Heart left ventricle (tissue), 13 donors: ENCODE measurements at regions not wholly inside any gene's neighbourhood (a gene's known extent, or its start where the extent isn't known, plus 50 kb on each side); places are given as distances from the start of the nearest gene placed in this dataset.

Experiments
- POLR2A ChIP-seq, 2 donors: fragments of 450-650 bp; IDR thresholded peaks; one replicate each; pipeline ENCODE4 v1.6.1; 2017; ENCODE audit warnings: antibody characterized with exemption in 2 of 2, mild to moderate bottlenecking in 2 of 2, moderate library complexity in 2 of 2
- TF ChIP-seq, protein P1 (sequence below), 12 donors: fragments of 200-600 bp; sonication (generic) in 4 of 12; IDR thresholded peaks; one replicate each; pipeline versions ENCODE4 v1.5.0 to v1.8.0; 2018 to 2022; ENCODE audit warnings: antibody characterized with exemption in 12 of 12, mild to moderate bottlenecking in 5 of 12
- donor health status: ischemic (EF 13 %, LVEDD 7.1; RV severe dilation, severe dysfunction).
- donor health status: DM: no; HTN: yes; CAD: no.
- donor health status: DM: no; HTN: no; CAD: no.
- donor health status: ischemic (EF 25% LVEDD 6.9; RV normal size, moderate dysfunction).
- donor health status: ischemic (EF 25% LVEDD 5.7; RV mildly dilated, moderate dysfunction).
- donor health status: ischemic (EF 35%, LVEDD 5.7; RV mildly dilated, moderate dysfunction).
- donor health status: nonischemic (EF 11% LVEDD 7.7; RV severe dilation, severe dysfunction).
- donor health status: DM: yes; HTN: yes; CAD: no.
- donor health status: PGD.
- donor health status: ischemic (EF 29% LVEDD 5.4; RV normal size, mild dysfunction).
- donor health status: nonischemic (EF 23%, LVEDD 6.1; RV moderate dilation, normal function).

GRCh38 chr22:26912655-26913345 lies 255.4 kb downstream of the MIAT start:
- no peak for TF ChIP-seq POLR2A (IDR thresholded peaks at IDR 0.05)
- TF ChIP-seq, protein P1, sequence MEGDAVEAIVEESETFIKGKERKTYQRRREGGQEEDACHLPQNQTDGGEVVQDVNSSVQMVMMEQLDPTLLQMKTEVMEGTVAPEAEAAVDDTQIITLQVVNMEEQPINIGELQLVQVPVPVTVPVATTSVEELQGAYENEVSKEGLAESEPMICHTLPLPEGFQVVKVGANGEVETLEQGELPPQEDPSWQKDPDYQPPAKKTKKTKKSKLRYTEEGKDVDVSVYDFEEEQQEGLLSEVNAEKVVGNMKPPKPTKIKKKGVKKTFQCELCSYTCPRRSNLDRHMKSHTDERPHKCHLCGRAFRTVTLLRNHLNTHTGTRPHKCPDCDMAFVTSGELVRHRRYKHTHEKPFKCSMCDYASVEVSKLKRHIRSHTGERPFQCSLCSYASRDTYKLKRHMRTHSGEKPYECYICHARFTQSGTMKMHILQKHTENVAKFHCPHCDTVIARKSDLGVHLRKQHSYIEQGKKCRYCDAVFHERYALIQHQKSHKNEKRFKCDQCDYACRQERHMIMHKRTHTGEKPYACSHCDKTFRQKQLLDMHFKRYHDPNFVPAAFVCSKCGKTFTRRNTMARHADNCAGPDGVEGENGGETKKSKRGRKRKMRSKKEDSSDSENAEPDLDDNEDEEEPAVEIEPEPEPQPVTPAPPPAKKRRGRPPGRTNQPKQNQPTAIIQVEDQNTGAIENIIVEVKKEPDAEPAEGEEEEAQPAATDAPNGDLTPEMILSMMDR (IDR thresholded peaks at IDR 0.05) = no peak
